Thymus (tissue), 11 donors: ENCODE measurements at regions not wholly inside any gene's neighbourhood (a gene's known extent, or its start where the extent isn't known, plus 50 kb on each side); places are given as distances from the start of the nearest gene placed in this dataset.

Experiments used
- DNase-seq, 9 donors: peaks; one replicate each; pipeline ENCODE4 v3.0.0-alpha.2; 2013; ENCODE audit warnings: low spot score in 9 of 9, low read depth in 6 of 9, missing footprints in 1 of 9
- H3K27ac ChIP-seq, 2 donors: one replicate each; pipeline ENCODE4 v1.5.1; 2013; ENCODE audit warnings: control low read depth in 1 of 2, low read depth in 1 of 2, low read length in 1 of 2, mild to moderate bottlenecking in 1 of 2, moderate library complexity in 1 of 2
- H3K27me3 ChIP-seq, 2 donors: one replicate each; pipeline ENCODE4 v1.5.1; 2013; ENCODE audit warnings: low read length in 1 of 2; ENCODE audit not compliant: control insufficient read depth in 2 of 2, insufficient read depth in 1 of 2
- H3K36me3 ChIP-seq, 2 donors: one replicate each; pipeline ENCODE4 v1.5.1; 2013; ENCODE audit warnings: low read length in 1 of 2, mild to moderate bottlenecking in 1 of 2, moderate library complexity in 1 of 2; ENCODE audit not compliant: control insufficient read depth in 2 of 2, insufficient read depth in 2 of 2
- H3K4me1 ChIP-seq, 2 donors: one replicate each; pipeline ENCODE4 v1.5.1; 2013; ENCODE audit warnings: low read length in 2 of 2; ENCODE audit not compliant: control insufficient read depth in 2 of 2, insufficient read depth in 2 of 2
- H3K4me3 ChIP-seq, 2 donors: one replicate each; pipeline ENCODE4 v1.5.1; 2013; ENCODE audit warnings: low read length in 2 of 2, control low read depth in 1 of 2, mild to moderate bottlenecking in 1 of 2
- H3K9me3 ChIP-seq, 2 donors: one replicate each; pipeline ENCODE4 v1.5.1; 2013; ENCODE audit warnings: low read length in 1 of 2, mild to moderate bottlenecking in 1 of 2; ENCODE audit not compliant: control insufficient read depth in 2 of 2, insufficient read depth in 1 of 2
- WGBS: extraction: QIAGEN DNeasy Blood & Tissue Kit; methylation state at CpG from one replicate; pipeline ENCODE4 v1.1.7; 2013; 5-methylcytosine and 5-hydroxymethylcytosine counted together
- donor health status: healthy.

DNA sequence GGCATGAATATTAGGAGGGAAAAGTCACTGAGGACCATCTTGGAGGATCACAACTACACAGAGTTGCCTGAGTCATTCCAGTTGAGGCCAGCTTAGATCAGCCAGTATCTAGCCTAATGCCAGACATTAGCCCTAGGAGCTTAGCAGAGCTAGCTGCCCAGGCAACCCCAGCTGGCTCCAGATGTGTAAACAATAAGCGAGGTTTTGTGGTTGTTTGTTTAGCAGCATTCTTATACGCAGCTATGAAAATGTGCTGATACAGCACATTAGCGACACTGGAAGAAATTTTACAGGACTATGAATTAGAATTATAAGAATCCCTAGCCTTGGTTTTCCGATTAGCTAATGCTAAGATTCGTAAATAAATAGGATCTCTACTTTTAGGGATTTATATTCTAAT lies 59.3 kb downstream of the BTBD3 start:
- Histone ChIP-seq H3K27ac (no peak overlapping the region), H3K4me3 (no peak overlapping the region), H3K4me1 (no peaks in the 10 kb centered on the region), H3K36me3 (no peaks in the 10 kb centered on the region), H3K27me3 (no peaks in the 10 kb centered on the region), H3K9me3 (no peaks in the 10 kb centered on the region)
- DNase-seq = no peak
- 96% methylated on average over 5 of the region's 5 CpGs for WGBS

DNA sequence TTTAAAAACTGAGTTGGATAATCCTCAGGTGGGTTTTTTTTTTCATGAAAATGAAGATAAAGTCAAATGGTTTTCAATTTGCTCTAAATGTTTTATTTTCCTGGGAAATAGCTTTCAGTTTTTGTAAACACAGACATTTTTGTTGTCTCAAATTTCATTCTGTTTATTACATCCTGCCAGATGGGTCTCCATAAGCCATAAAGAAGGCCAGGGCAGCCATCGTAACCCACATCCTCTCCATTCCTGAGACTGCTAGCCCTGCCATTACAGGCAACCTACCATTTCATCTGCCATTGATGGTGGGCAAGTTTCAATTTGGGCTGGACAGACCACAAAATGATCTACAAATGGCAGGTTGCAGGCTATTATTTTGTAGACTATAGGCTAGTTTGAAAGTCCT lies 60.8 kb downstream of the BTBD3 start:
- no peak for DNase-seq
- H3K36me3 ChIP-seq = no peaks in the 10 kb centered on the region
- no peaks in the 10 kb centered on the region for H3K9me3 ChIP-seq
- 94% methylated on average over 1 of the region's 1 CpG for WGBS
- no peaks in the 10 kb centered on the region for H3K27me3 ChIP-seq
- H3K4me3 ChIP-seq = no peak overlapping the region
- no peak overlapping the region for H3K27ac ChIP-seq
- no peaks in the 10 kb centered on the region for H3K4me1 ChIP-seq

DNA sequence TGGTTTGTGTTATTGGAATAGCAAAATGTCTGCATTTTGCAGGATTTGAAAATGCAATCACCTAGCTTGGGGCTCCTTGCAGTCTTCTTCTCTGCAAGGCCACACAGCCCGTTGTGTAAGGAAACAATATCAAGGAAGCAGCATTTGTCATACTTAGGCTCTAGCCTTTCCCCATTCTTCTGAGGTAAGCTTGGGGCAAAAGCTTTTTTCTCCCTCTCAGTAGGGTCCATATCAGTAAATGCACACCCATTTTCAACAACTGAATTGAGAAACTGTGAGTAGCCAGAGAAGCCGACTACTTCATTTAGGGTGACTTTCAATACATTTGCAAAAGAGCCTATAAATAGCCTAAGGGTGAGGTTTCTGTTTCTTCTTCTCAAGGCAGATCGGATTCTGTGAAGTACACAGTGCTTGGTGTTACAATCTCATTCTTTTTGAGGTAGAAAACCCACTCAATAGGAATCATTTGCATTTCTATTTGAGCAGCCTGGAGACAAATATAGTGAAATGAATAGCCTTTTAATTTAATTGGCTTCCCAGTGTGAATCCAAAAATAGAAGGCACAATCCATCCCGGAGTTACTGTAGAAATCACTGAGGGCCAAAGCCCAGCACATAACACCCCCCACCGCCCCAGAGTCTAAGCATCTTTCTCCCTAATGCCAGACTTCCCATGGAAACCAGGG lies 61.8 kb downstream of the BTBD3 start:
- H3K36me3 ChIP-seq = no peaks in the 10 kb centered on the region
- no peak overlapping the region for H3K4me3 ChIP-seq
- no peaks in the 10 kb centered on the region for H3K27me3 ChIP-seq
- no peaks in the 10 kb centered on the region for H3K4me1 ChIP-seq
- WGBS = 57% methylated on average over 5 of the region's 5 CpGs
- no peaks in the 10 kb centered on the region for H3K9me3 ChIP-seq
- no peak overlapping the region for H3K27ac ChIP-seq
- no peak for DNase-seq

DNA sequence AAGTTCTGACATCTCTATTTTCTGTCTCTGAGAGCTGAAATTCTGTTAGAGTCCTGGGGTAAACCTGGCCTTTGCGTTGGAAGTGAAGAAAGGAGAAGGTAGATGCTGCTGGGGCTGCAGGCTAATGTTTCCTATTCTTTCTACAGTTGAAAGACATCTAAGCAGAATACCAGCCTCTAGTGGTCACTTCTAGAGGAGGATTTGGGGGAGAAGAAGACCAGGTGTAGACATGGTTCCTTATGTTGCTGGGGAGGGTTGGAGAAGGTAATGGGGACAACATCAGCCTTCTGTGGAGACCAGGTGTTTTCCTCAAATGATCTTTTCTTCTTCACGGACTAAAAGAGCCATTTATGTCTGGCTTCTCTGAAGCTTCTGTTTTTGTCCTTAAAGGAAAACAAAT lies 62.6 kb downstream of the BTBD3 start:
- no peak for DNase-seq
- Histone ChIP-seq H3K27ac (no peak overlapping the region), H3K4me1 (no peaks in the 10 kb centered on the region), H3K36me3 (no peaks in the 10 kb centered on the region), H3K9me3 (no peaks in the 10 kb centered on the region), H3K27me3 (no peaks in the 10 kb centered on the region), H3K4me3 (no peak overlapping the region)
- 48% methylated on average over 2 of the region's 2 CpGs for WGBS

DNA sequence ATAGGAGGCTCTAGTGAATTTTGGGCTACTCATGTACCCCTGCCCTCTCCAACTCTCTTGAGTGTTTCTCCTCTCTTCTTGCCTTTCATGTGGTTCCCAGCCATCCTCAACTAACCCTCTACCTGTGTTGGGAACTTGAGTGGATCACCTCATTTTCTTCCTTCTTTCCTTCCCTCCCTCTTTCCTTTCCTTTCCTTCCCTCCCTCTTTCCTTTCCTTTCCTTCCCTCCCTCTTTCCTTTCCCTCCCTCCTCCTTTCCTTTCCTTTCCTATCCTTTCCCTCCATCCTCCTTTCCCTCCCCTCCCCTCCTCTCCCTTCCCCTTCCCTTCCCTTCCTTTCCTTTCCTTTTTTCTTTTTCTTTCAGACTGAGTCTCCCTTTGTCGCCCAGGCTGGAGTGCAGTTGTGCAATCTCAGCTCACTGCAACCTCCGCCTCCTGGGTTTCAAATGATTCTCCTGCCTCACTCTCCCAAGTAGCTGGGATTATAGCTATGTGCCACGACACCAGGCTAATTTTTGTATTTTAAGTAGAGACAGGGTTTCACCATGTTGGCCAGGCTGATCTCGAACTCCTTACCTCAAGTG lies 63.8 kb downstream of the BTBD3 start:
- no peak for DNase-seq
- 94% methylated on average over 4 of the region's 4 CpGs for WGBS
- no peaks in the 10 kb centered on the region for H3K36me3 ChIP-seq
- H3K9me3 ChIP-seq = no peaks in the 10 kb centered on the region
- H3K4me1 ChIP-seq = no peaks in the 10 kb centered on the region
- H3K27ac ChIP-seq = no peak overlapping the region
- H3K27me3 ChIP-seq = no peaks in the 10 kb centered on the region
- no peak overlapping the region for H3K4me3 ChIP-seq

DNA sequence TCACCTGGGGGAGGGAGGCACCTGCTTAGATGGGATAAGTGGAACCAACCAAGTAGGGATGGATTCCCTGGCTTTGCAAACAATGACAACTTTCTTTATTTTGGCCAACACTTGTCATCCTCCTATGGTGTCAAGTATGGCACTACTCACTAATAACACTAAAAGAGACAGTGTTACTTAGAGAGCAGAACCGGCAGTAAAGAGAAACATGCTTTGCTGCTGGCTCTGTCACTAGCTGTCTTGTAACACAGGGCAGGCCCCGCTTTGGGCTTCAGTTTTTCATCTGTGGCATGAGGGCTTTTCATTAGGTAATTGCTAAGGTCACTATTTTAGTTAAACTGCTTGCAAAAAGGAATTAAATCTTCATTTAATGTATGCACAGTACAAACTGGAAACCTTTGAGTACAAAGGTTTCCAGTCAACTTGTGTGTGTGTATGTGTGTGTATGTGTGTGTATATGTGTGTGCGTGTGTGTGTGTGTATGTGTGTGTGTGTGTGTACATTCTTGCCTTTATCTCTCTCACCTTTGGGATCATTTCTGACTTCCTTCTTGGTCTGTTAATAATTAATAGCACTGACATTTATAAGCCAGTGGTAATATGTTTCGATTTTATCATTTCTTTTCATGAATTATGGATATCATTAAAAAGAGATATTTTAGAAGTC lies 64.7 kb downstream of the BTBD3 start:
- no peaks in the 10 kb centered on the region for H3K27me3 ChIP-seq
- no peaks in the 10 kb centered on the region for H3K9me3 ChIP-seq
- no peak overlapping the region for H3K4me3 ChIP-seq
- DNase-seq = no peak
- H3K27ac ChIP-seq = no peak overlapping the region
- no peaks in the 10 kb centered on the region for H3K36me3 ChIP-seq
- H3K4me1 ChIP-seq = no peaks in the 10 kb centered on the region
- 89% methylated on average over 4 of the region's 4 CpGs for WGBS

DNA sequence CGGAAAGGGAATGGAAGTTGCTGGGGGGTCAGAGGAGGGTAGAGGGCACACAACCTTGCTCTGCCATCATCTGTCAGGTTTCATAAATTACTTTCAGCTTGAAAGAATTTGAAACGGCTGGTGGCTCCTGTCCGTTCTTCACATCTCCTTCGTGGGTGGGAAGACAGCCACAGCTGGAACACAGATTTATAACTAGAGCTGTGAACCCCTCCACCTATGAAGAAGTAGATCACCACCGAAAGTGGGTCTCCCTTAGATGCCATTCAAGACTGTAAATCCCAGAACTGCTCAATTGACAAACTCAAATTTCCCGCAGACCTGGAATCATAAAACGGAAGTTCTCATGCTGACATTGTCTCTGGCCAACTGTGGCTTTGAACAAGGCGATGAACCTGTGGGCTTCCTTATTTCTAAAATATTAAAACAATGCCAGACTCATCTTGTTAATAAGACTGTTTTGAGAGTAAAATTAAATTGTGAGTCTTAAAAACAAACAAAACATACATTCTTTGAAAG lies 65.3 kb downstream of the BTBD3 start:
- no peak overlapping the region for H3K4me3 ChIP-seq
- no peaks in the 10 kb centered on the region for H3K36me3 ChIP-seq
- DNase-seq = no peak
- WGBS = 93% methylated on average over 8 of the region's 8 CpGs
- H3K27me3 ChIP-seq = no peaks in the 10 kb centered on the region
- no peaks in the 10 kb centered on the region for H3K4me1 ChIP-seq
- H3K27ac ChIP-seq = no peak overlapping the region
- H3K9me3 ChIP-seq = no peaks in the 10 kb centered on the region

DNA sequence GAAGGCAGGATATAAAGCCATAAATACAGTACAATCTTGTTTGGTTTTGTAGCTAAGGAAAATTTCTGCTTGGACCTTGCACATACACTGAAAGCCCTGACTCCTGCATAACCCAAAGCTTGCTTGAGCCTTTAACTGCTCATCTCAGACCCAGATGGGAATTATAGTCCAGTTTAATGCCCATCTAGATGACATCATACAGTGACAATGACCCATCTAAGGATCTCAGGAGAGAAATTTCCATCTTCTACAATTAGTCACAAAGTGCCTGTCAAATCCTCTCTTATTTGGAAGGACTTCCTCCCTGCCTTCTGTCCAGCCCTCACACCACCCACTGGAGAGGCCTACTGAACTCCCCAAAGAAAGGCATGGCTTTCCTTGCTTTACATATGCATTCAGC lies 69.3 kb downstream of the BTBD3 start:
- no peak overlapping the region for H3K27ac ChIP-seq
- H3K4me1 ChIP-seq = no peaks in the 10 kb centered on the region
- no peak overlapping the region for H3K4me3 ChIP-seq
- H3K27me3 ChIP-seq = no peaks in the 10 kb centered on the region
- DNase-seq = no peak
- no peaks in the 10 kb centered on the region for H3K36me3 ChIP-seq
- no peaks in the 10 kb centered on the region for H3K9me3 ChIP-seq

DNA sequence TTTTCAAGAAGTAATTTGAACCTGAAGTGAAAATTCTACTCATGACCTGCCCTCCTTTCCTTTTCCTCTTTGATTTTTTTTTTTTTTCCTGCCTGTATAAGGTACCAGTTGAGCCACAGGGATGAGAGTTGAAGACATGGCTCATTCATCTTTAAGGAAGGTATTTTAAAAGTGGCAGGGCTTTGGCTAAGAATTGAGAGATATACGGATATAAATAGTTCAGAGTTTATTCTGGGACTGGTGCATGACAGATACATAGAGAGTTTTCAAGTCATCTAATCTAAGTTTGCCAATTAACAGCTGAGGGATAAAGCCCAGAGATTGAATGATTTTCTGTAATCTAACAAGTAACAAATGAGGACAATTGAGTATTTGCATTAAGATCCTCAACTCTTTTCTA lies 69.8 kb downstream of the BTBD3 start:
- Histone ChIP-seq H3K27me3 (no peaks in the 10 kb centered on the region), H3K4me3 (no peak overlapping the region), H3K4me1 (no peaks in the 10 kb centered on the region), H3K9me3 (no peaks in the 10 kb centered on the region), H3K27ac (no peak overlapping the region), H3K36me3 (no peaks in the 10 kb centered on the region)
- no peak for DNase-seq
- WGBS = 91% methylated on average over 1 of the region's 1 CpG
